ENCODE measurements at regions not wholly inside any gene's neighbourhood (a gene's known extent, or its start where the extent isn't known, plus 50 kb on each side); places are given as distances from the start of the nearest gene placed in this dataset.

DNA sequence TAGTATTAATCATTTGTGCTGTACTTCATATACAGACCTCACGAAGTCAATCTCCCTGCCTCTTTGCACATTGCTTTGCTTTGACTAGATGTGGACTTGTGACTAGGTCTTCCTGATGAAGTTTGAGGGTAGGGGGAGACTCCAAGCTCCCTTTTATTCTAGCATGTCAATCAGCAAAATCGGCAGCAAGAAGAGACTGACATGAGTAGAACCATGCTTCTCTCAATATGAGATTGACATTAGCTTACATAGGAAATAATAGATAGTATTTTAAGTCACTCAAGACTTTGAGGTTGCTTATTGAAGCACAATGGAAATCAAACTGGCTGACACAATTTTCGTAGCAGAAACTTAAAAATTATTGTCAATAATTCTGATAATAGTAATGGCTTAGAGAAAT is 866.4 kb upstream of the ADAMTS5 start:
- intact Hi-C loops (cut with DNase I, micrococcal nuclease): no loop called here
- H3K36me3 ChIP-seq (ENCODE audit: low read depth): no peaks in the 10 kb centered on the region

GRCh38 chr21:27831816-27832569 is 865.1 kb upstream of the ADAMTS5 start:
- intact Hi-C loops (cut with DNase I, micrococcal nuclease): no loop called here
- no peak for ATAC-seq
- Histone ChIP-seq H3K4me3 (no peak overlapping the region), H3K36me3 (ENCODE audit: low read depth) (no peaks in the 10 kb centered on the region), H3K9me3 (no peaks in the 10 kb centered on the region), H3K4me1 (ENCODE audit: low read depth) (no peaks in the 10 kb centered on the region)
- DNase-seq: no peak
- no peak for TF ChIP-seq CTCF (IDR thresholded peaks at IDR 0.05)

More for the DNA sequence above, 866.4 kb upstream of the ADAMTS5 start:
- TF ChIP-seq CTCF (IDR thresholded peaks at IDR 0.05): no peak
- Histone ChIP-seq H3K4me3 (no peak overlapping the region), H3K9me3 (no peaks in the 10 kb centered on the region), H3K4me1 (ENCODE audit: low read depth) (no peaks in the 10 kb centered on the region)
- DNase-seq (no peak), ATAC-seq (no peak)

GRCh38 chr21:27831177-27831576 is 864.3 kb upstream of the ADAMTS5 start:
- Histone ChIP-seq H3K9me3 (no peaks in the 10 kb centered on the region), H3K4me3 (no peak overlapping the region), H3K4me1 (ENCODE audit: low read depth) (no peaks in the 10 kb centered on the region), H3K36me3 (ENCODE audit: low read depth) (no peaks in the 10 kb centered on the region)
- DNase-seq (no peak), ATAC-seq (no peak)
- TF ChIP-seq CTCF (IDR thresholded peaks at IDR 0.05): no peak
- intact Hi-C loops (cut with DNase I, micrococcal nuclease): no loop called here

DNA sequence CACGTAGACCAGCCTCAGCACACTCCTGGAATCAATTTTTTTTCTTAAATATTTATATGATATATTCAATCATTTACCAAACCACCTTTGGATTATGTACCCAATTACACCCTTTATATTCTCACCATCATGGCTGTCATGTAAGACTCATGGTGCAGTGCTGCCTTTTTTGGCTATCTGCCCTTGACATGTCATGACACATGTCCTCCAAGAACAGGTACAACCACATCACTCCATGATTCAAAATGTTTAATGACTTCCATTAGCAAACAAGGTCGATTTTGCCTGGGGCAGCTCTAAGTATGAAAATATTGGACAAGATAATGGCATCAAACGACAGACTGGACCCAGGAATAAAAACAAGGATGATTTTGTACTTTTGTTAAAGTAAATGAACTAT is 861.1 kb upstream of the ADAMTS5 start:
- H3K4me3 ChIP-seq: no peak overlapping the region
- no peaks in the 10 kb centered on the region for H3K9me3 ChIP-seq
- H3K36me3 ChIP-seq (ENCODE audit: low read depth): no peaks in the 10 kb centered on the region
- H3K4me1 ChIP-seq (ENCODE audit: low read depth): no peaks in the 10 kb centered on the region
- intact Hi-C loops (cut with DNase I, micrococcal nuclease): no loop called here
- ATAC-seq (no peak), DNase-seq (no peak)
- no peak for TF ChIP-seq CTCF (IDR thresholded peaks at IDR 0.05)

DNA sequence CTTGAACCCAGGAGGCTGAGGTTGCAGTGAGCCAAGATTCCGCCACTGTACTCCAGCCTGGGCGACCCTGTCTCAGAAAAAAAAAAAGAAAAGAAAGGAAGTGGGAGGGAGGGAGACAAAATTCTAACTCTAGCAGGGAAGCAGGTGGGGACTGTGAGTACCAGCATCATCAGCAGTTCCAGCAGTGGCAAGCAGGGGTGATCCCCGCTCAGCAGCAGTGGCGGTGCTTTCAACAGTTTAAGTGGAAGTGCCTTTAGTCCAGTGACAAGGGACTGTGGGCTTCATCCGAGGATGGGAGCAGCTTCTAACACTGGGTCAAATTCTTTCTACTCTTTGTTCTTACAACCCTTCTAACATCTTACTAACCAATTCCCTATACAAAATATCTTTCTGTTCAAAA is 858.1 kb upstream of the ADAMTS5 start:
- Histone ChIP-seq H3K4me1 (ENCODE audit: low read depth) (no peaks in the 10 kb centered on the region), H3K36me3 (ENCODE audit: low read depth) (no peaks in the 10 kb centered on the region), H3K9me3 (no peaks in the 10 kb centered on the region), H3K4me3 (no peak overlapping the region)
- TF ChIP-seq CTCF (IDR thresholded peaks at IDR 0.05): no peak
- DNase-seq: no peak
- no peak for ATAC-seq
- intact Hi-C loops (cut with DNase I, micrococcal nuclease): no loop called here
